ENCODE measurements at regions not wholly inside any gene's neighbourhood (a gene's known extent, or its start where the extent isn't known, plus 50 kb on each side); places are given as distances from the start of the nearest gene placed in this dataset.

- DNase-seq = no peak
- in situ Hi-C loops (cut with HindIII; ENCODE audit: low pct_ligation_motif_present, low sequenced_read_pairs) = no loop called here
Measured at GRCh38 chr3:171953301-171954022, 85.9 kb upstream of the FNDC3B start.

GRCh38 chr3:171954690-171955383 is 84.5 kb upstream of the FNDC3B start:
- TF ChIP-seq CTCF (IDR thresholded peaks at IDR 0.05; ENCODE audit: low read depth, low read length, missing control alignments) = no peak

More at GRCh38 chr3:171953301-171954022, 85.9 kb upstream of the FNDC3B start:
- no peaks in the 10 kb centered on the region for H3K27me3 ChIP-seq (replicated peaks)
- no peaks in the 10 kb centered on the region for H3K36me3 ChIP-seq (replicated peaks)
- no peak for TF ChIP-seq CTCF (IDR thresholded peaks at IDR 0.05; ENCODE audit: low read depth, low read length, missing control alignments)
- H3K4me3 ChIP-seq (ENCODE audit: low read depth, low read length) = no peak overlapping the region
- H3K27ac ChIP-seq = no peak overlapping the region

GRCh38 chr3:171955598-171955997 is 83.8 kb upstream of the FNDC3B start:
- H3K4me3 ChIP-seq (ENCODE audit: low read depth, low read length) = no peak overlapping the region
- no peak for TF ChIP-seq CTCF (IDR thresholded peaks at IDR 0.05; ENCODE audit: low read depth, low read length, missing control alignments)
- no peak for DNase-seq
- H3K36me3 ChIP-seq (replicated peaks) = no peaks in the 10 kb centered on the region
- in situ Hi-C loops (cut with HindIII; ENCODE audit: low pct_ligation_motif_present, low sequenced_read_pairs) = no loop called here
- no peaks in the 10 kb centered on the region for H3K27me3 ChIP-seq (replicated peaks)
- H3K27ac ChIP-seq = no peak overlapping the region

More at GRCh38 chr3:171954690-171955383, 84.5 kb upstream of the FNDC3B start:
- Histone ChIP-seq H3K27ac (no peak overlapping the region), H3K27me3 (replicated peaks) (no peaks in the 10 kb centered on the region), H3K4me3 (ENCODE audit: low read depth, low read length) (no peak overlapping the region), H3K36me3 (replicated peaks) (no peaks in the 10 kb centered on the region)
- DNase-seq = peak; percentile 10
- in situ Hi-C loops (cut with HindIII; ENCODE audit: low pct_ligation_motif_present, low sequenced_read_pairs) = no loop called here

GRCh38 chr3:171956181-171956683 is 83.1 kb upstream of the FNDC3B start:
- Histone ChIP-seq H3K27ac (no peak overlapping the region), H3K36me3 (replicated peaks) (no peaks in the 10 kb centered on the region), H3K4me3 (ENCODE audit: low read depth, low read length) (no peak overlapping the region), H3K27me3 (replicated peaks) (no peaks in the 10 kb centered on the region)
- DNase-seq = no peak
- in situ Hi-C loops (cut with HindIII; ENCODE audit: low pct_ligation_motif_present, low sequenced_read_pairs) = no loop called here
- no peak for TF ChIP-seq CTCF (IDR thresholded peaks at IDR 0.05; ENCODE audit: low read depth, low read length, missing control alignments)

GRCh38 chr3:171956705-171957104 is 82.7 kb upstream of the FNDC3B start:
- Histone ChIP-seq H3K4me3 (ENCODE audit: low read depth, low read length) (no peak overlapping the region), H3K27ac (no peak overlapping the region), H3K27me3 (replicated peaks) (no peaks in the 10 kb centered on the region), H3K36me3 (replicated peaks) (no peaks in the 10 kb centered on the region)
- TF ChIP-seq CTCF (IDR thresholded peaks at IDR 0.05; ENCODE audit: low read depth, low read length, missing control alignments) = no peak
- in situ Hi-C loops (cut with HindIII; ENCODE audit: low pct_ligation_motif_present, low sequenced_read_pairs) = no loop called here
- DNase-seq = no peak

Data from brain microvascular endothelial cell (primary cell).